ENCODE measurements at regions not wholly inside any gene's neighbourhood (a gene's known extent, or its start where the extent isn't known, plus 50 kb on each side); places are given as distances from the start of the nearest gene placed in this dataset.

- no peak for DNase-seq (ENCODE audit: extremely low read depth, insufficient read length)
- Histone ChIP-seq H3K27me3 (replicated peaks; ENCODE audit: control insufficient read depth, insufficient read depth, low read length) (no peaks in the 10 kb centered on the region), H3K36me3 (ENCODE audit: control insufficient read depth, insufficient read depth, low read length) (no peaks in the 10 kb centered on the region), H3K4me3 (replicated peaks; ENCODE audit: low read depth, low read length) (no peak overlapping the region)
- TF ChIP-seq CTCF (IDR thresholded peaks at IDR 0.05; ENCODE audit: insufficient read depth, low read length, poor library complexity, severe bottlenecking) = no peak
These were observed 937.4 kb upstream of the TMPRSS15 start for GRCh38 chr21:19340954-19341353.

- TF ChIP-seq CTCF (IDR thresholded peaks at IDR 0.05; ENCODE audit: insufficient read depth, low read length, poor library complexity, severe bottlenecking) = no peak
- no peaks in the 10 kb centered on the region for H3K36me3 ChIP-seq (ENCODE audit: control insufficient read depth, insufficient read depth, low read length)
- H3K27me3 ChIP-seq (replicated peaks; ENCODE audit: control insufficient read depth, insufficient read depth, low read length) = no peaks in the 10 kb centered on the region
- H3K4me3 ChIP-seq (replicated peaks; ENCODE audit: low read depth, low read length) = no peak overlapping the region
- DNase-seq (ENCODE audit: extremely low read depth, insufficient read length) = peak; percentile 13
These were observed 940.1 kb upstream of the TMPRSS15 start for GRCh38 chr21:19343711-19344110.

- DNase-seq (ENCODE audit: extremely low read depth, insufficient read length) = no peak
- no peak for TF ChIP-seq CTCF (IDR thresholded peaks at IDR 0.05; ENCODE audit: insufficient read depth, low read length, poor library complexity, severe bottlenecking)
- H3K36me3 ChIP-seq (ENCODE audit: control insufficient read depth, insufficient read depth, low read length) = no peaks in the 10 kb centered on the region
- no peaks in the 10 kb centered on the region for H3K27me3 ChIP-seq (replicated peaks; ENCODE audit: control insufficient read depth, insufficient read depth, low read length)
- H3K4me3 ChIP-seq (replicated peaks; ENCODE audit: low read depth, low read length) = no peak overlapping the region
These were observed 946.7 kb upstream of the TMPRSS15 start for GRCh38 chr21:19350286-19350685.

GRCh38 chr21:19353256-19353655 is 949.7 kb upstream of the TMPRSS15 start:
- Histone ChIP-seq H3K4me3 (replicated peaks; ENCODE audit: low read depth, low read length) (no peak overlapping the region), H3K27me3 (replicated peaks; ENCODE audit: control insufficient read depth, insufficient read depth, low read length) (no peaks in the 10 kb centered on the region), H3K36me3 (ENCODE audit: control insufficient read depth, insufficient read depth, low read length) (no peaks in the 10 kb centered on the region)
- DNase-seq (ENCODE audit: extremely low read depth, insufficient read length) = no peak
- no peak for TF ChIP-seq CTCF (IDR thresholded peaks at IDR 0.05; ENCODE audit: insufficient read depth, low read length, poor library complexity, severe bottlenecking)

- DNase-seq (ENCODE audit: extremely low read depth, insufficient read length) = peak; percentile 6
- Histone ChIP-seq H3K27me3 (replicated peaks; ENCODE audit: control insufficient read depth, insufficient read depth, low read length) (no peaks in the 10 kb centered on the region), H3K4me3 (replicated peaks; ENCODE audit: low read depth, low read length) (no peak overlapping the region), H3K36me3 (ENCODE audit: control insufficient read depth, insufficient read depth, low read length) (no peaks in the 10 kb centered on the region)
- no peak for TF ChIP-seq CTCF (IDR thresholded peaks at IDR 0.05; ENCODE audit: insufficient read depth, low read length, poor library complexity, severe bottlenecking)
These were observed 965.4 kb upstream of the TMPRSS15 start for GRCh38 chr21:19368944-19369343.

GRCh38 chr21:19392390-19392789 is 988.8 kb upstream of the TMPRSS15 start:
- H3K36me3 ChIP-seq (ENCODE audit: control insufficient read depth, insufficient read depth, low read length) = no peaks in the 10 kb centered on the region
- no peak for TF ChIP-seq CTCF (IDR thresholded peaks at IDR 0.05; ENCODE audit: insufficient read depth, low read length, poor library complexity, severe bottlenecking)
- DNase-seq (ENCODE audit: extremely low read depth, insufficient read length) = no peak
- H3K4me3 ChIP-seq (replicated peaks; ENCODE audit: low read depth, low read length) = no peak overlapping the region
- no peaks in the 10 kb centered on the region for H3K27me3 ChIP-seq (replicated peaks; ENCODE audit: control insufficient read depth, insufficient read depth, low read length)

Measured in GM06990 (cell line).